GM23338 (cell line): ENCODE measurements at regions not wholly inside any gene's neighbourhood (a gene's known extent, or its start where the extent isn't known, plus 50 kb on each side); places are given as distances from the start of the nearest gene placed in this dataset.

Source experiments
- ATAC-seq: fragments of 200-7000 bp; cut with Tn5 transposase; 3 replicates; pipeline ENCODE4 v1.9.1; 2020
- DNase-seq: peaks from one replicate; pipeline ENCODE4 v3.0.0-alpha.2; 2015; ENCODE audit warnings: low spot score
- H2AFZ ChIP-seq: fragments of 200-600 bp; sonication (generic); 2 replicates; pipeline ENCODE4 v1.8.0; 2016; ENCODE audit warnings: antibody characterized with exemption, mild to moderate bottlenecking, moderate library complexity
- H3F3A ChIP-seq: fragments of 200-600 bp; sonication (generic); replicated peaks from 2 replicates; pipeline ENCODE4 v1.8.0; 2017; ENCODE audit warnings: antibody characterized with exemption, mixed run types, low read depth
- H3K27ac ChIP-seq: fragments of 200-600 bp; sonication (generic); 2 replicates; pipeline ENCODE4 v1.6.1; 2016; ENCODE audit warnings: low read depth
- H3K27me3 ChIP-seq: fragments of 200-600 bp; sonication (generic); 2 replicates; pipeline ENCODE4 v1.8.0; 2016; ENCODE audit warnings: mild to moderate bottlenecking, mixed run types, moderate library complexity; ENCODE audit not compliant: insufficient read depth
- H3K36me3 ChIP-seq: fragments of 200-600 bp; sonication (generic); 2 replicates; pipeline ENCODE4 v1.8.0; 2016; ENCODE audit warnings: mild to moderate bottlenecking; ENCODE audit not compliant: insufficient read depth
- H3K4me1 ChIP-seq: fragments of 200-600 bp; sonication (generic); 2 replicates; pipeline ENCODE4 v1.8.0; 2016; ENCODE audit warnings: mild to moderate bottlenecking, moderate library complexity; ENCODE audit not compliant: insufficient read depth
- H3K4me2 ChIP-seq: fragments of 200-600 bp; sonication (generic); 2 replicates; pipeline ENCODE4 v1.7.1; 2017; ENCODE audit warnings: mixed run types
- H3K4me3 ChIP-seq: fragments of 200-600 bp; sonication (generic); 2 replicates; pipeline ENCODE4 v1.6.1; 2016; ENCODE audit warnings: mixed run types
- H3K79me2 ChIP-seq: fragments of 200-600 bp; sonication (generic); replicated peaks from 2 replicates; pipeline ENCODE4 v1.8.0; 2017; ENCODE audit warnings: mild to moderate bottlenecking; ENCODE audit not compliant: insufficient read depth
- H3K9me2 ChIP-seq: fragments of 200-600 bp; sonication (generic); 2 replicates; pipeline ENCODE4 v1.8.0; 2017; ENCODE audit not compliant: insufficient read depth
- H4K20me1 ChIP-seq: fragments of 200-600 bp; sonication (generic); replicated peaks from 2 replicates; pipeline ENCODE4 v1.8.0; 2017; ENCODE audit warnings: mild to moderate bottlenecking; ENCODE audit not compliant: insufficient read depth
- H3K27ac Mint-ChIP-seq: 2 replicates; pipeline ENCODE4 v1.8.0; 2020; ENCODE audit warnings: inconsistent platforms, mild to moderate bottlenecking, moderate library complexity, mixed read lengths
- H3K27me3 Mint-ChIP-seq: 3 replicates; pipeline ENCODE4 v1.8.0; 2022; ENCODE audit warnings: low read depth, mild to moderate bottlenecking, moderate library complexity, mixed read lengths, inconsistent platforms; ENCODE audit not compliant: insufficient read depth, poor library complexity
- H3K36me3 Mint-ChIP-seq: 3 replicates; pipeline ENCODE4 v1.8.0; 2021; ENCODE audit warnings: low read depth, mild to moderate bottlenecking, inconsistent platforms, moderate library complexity, mixed read lengths
- H3K4me1 Mint-ChIP-seq: 3 replicates; pipeline ENCODE4 v1.8.0; 2020; ENCODE audit warnings: mild to moderate bottlenecking, inconsistent platforms, mixed read lengths
- H3K4me3 Mint-ChIP-seq: 3 replicates; pipeline ENCODE4 v1.8.0; 2021; ENCODE audit warnings: moderate library complexity, mild to moderate bottlenecking, inconsistent platforms, mixed read lengths
- H3K9me3 Mint-ChIP-seq: 3 replicates; pipeline ENCODE4 v1.8.0; 2020; ENCODE audit warnings: moderate library complexity, mild to moderate bottlenecking, inconsistent platforms, mixed read lengths
- CREB1 ChIP-seq: fragments of 250-450 bp; sonication (Bioruptor Pico); IDR thresholded peaks from 2 replicates; pipeline ENCODE4 v1.5.0; 2020; ENCODE audit warnings: low read depth, mild to moderate bottlenecking, moderate library complexity
- CTCF ChIP-seq, 2 experiments: fragments of 200-600 bp in 1 of 2; sonication (generic) in 1 of 2; conservative IDR thresholded peaks; 2 replicates each; pipeline versions ENCODE4 v1.5.1 to v1.6.1; 2016 to 2017; ENCODE audit warnings: antibody characterized with exemption in 2 of 2, low read depth in 2 of 2, mild to moderate bottlenecking in 2 of 2, moderate library complexity in 1 of 2
- EZH2 ChIP-seq: fragments of 200-600 bp; sonication (generic); IDR thresholded peaks from one replicate; pipeline ENCODE4 v1.8.0; 2017; ENCODE audit warnings: antibody characterized with exemption, mild to moderate bottlenecking, low read depth; ENCODE audit not compliant: unreplicated experiment
- EZH2phosphoT487 ChIP-seq: fragments of 200-600 bp; sonication (generic); IDR thresholded peaks from one replicate; pipeline ENCODE4 v1.8.1; 2018; ENCODE audit warnings: antibody characterized with exemption; ENCODE audit not compliant: unreplicated experiment
- NANOG ChIP-seq: IDR thresholded peaks from 2 replicates; pipeline ENCODE4 v1.6.1; 2016; ENCODE audit warnings: antibody characterized with exemption, borderline replicate concordance
- REST ChIP-seq: IDR thresholded peaks from one replicate; pipeline ENCODE4 v1.6.1; 2018; ENCODE audit warnings: antibody characterized with exemption; ENCODE audit not compliant: unreplicated experiment
- ZNF331 ChIP-seq: fragments of 250-450 bp; sonication (Bioruptor Pico); IDR thresholded peaks from 2 replicates; pipeline ENCODE4 v1.5.0; 2020; ENCODE audit warnings: low read depth, mild to moderate bottlenecking, moderate library complexity
- ZNF462 ChIP-seq: fragments of 250-450 bp; sonication (Bioruptor Pico); IDR thresholded peaks from 2 replicates; pipeline ENCODE4 v1.5.0; 2020; ENCODE audit warnings: mild to moderate bottlenecking, moderate library complexity

GRCh38 chr13:50352720-50353480, 337.7 kb downstream of the KCNRG start:
- no peak for TF ChIP-seq ZNF462 (CRISPR knock-in tag)
- no peak for TF ChIP-seq ZNF331 (CRISPR knock-in tag)
- no peak for ATAC-seq
- H3K79me2 ChIP-seq, result no peaks in the 10 kb centered on the region
- H3K4me3 ChIP-seq, result no peak overlapping the region
- no peaks in the 10 kb centered on the region for H4K20me1 ChIP-seq
- H3K36me3 Mint-ChIP-seq, result no peaks in the 10 kb centered on the region
- no peaks in the 10 kb centered on the region for H3K4me1 Mint-ChIP-seq
- H3K27ac Mint-ChIP-seq, result no peak overlapping the region
- no peak overlapping the region for H3K27ac ChIP-seq
- no peaks in the 10 kb centered on the region for H3F3A ChIP-seq
- no peak overlapping the region for H2AFZ ChIP-seq
- no peaks in the 10 kb centered on the region for H3K27me3 Mint-ChIP-seq
- DNase-seq, result no peak
- no peak overlapping the region for H3K4me2 ChIP-seq
- no peaks in the 10 kb centered on the region for H3K9me3 Mint-ChIP-seq
- no peaks in the 10 kb centered on the region for H3K36me3 ChIP-seq
- no peaks in the 10 kb centered on the region for H3K27me3 ChIP-seq
- H3K9me2 ChIP-seq, result no peaks in the 10 kb centered on the region
- H3K4me3 Mint-ChIP-seq, result no peak overlapping the region
- no peaks in the 10 kb centered on the region for H3K4me1 ChIP-seq

- H3K27ac ChIP-seq, result no peak overlapping the region
- no peak for ATAC-seq
- Mint-ChIP-seq H3K9me3 (no peaks in the 10 kb centered on the region), H3K27ac (no peak overlapping the region), H3K4me3 (no peak overlapping the region), H3K36me3 (no peaks in the 10 kb centered on the region), H3K27me3 (no peaks in the 10 kb centered on the region), H3K4me1 (no peaks in the 10 kb centered on the region; the same call in 2 of the 3 replicates)
- no peaks in the 10 kb centered on the region for H3K79me2 ChIP-seq
- no peak overlapping the region for H3K4me2 ChIP-seq
- no peaks in the 10 kb centered on the region for H3K36me3 ChIP-seq
- H3K27me3 ChIP-seq, result no peaks in the 10 kb centered on the region
- no peaks in the 10 kb centered on the region for H3K4me1 ChIP-seq
- H4K20me1 ChIP-seq, result no peaks in the 10 kb centered on the region
- H3F3A ChIP-seq, result no peaks in the 10 kb centered on the region
- no peaks in the 10 kb centered on the region for H3K9me2 ChIP-seq
- no peak overlapping the region for H3K4me3 ChIP-seq
- H2AFZ ChIP-seq, result no peak overlapping the region
- no peak for DNase-seq
- TF ChIP-seq EZH2, result no peak
- TF ChIP-seq CTCF (conservative IDR thresholded peaks at IDR 0.05; ENCODE audit: low read depth in 2 of 2), result no peak
- TF ChIP-seq NANOG, result no peak
- TF ChIP-seq EZH2phosphoT487, result no peak
- TF ChIP-seq REST, result no peak
- TF ChIP-seq CREB1 (CRISPR knock-in tag), result no peak
These were observed 338.6 kb downstream of the KCNRG start for GRCh38 chr13:50353651-50354415.
